ENCODE measurements at regions not wholly inside any gene's neighbourhood (a gene's known extent, or its start where the extent isn't known, plus 50 kb on each side); places are given as distances from the start of the nearest gene placed in this dataset.

GRCh38 chr3:106578911-106579310 lies 710.1 kb upstream of the CBLB start:
- no peak for DNase-seq
- Histone ChIP-seq H3K27me3 (no peaks in the 10 kb centered on the region), H3K36me3 (no peaks in the 10 kb centered on the region), H3K9me3 (no peaks in the 10 kb centered on the region), H3K4me1 (no peaks in the 10 kb centered on the region), H3K4me3 (no peak overlapping the region), H3K27ac (no peak overlapping the region)
- intact Hi-C loops (cut with DNase I; ENCODE audit: low total_unique reads): no loop called here
- TF ChIP-seq CTCF (IDR thresholded peaks at IDR 0.05): no peak

- Histone ChIP-seq H3K4me3 (no peak overlapping the region), H3K9me3 (no peaks in the 10 kb centered on the region), H3K27ac (no peak overlapping the region), H3K4me1 (no peaks in the 10 kb centered on the region), H3K36me3 (no peaks in the 10 kb centered on the region), H3K27me3 (no peaks in the 10 kb centered on the region)
- no peak for TF ChIP-seq CTCF (IDR thresholded peaks at IDR 0.05)
- DNase-seq: no peak
- intact Hi-C loops (cut with DNase I; ENCODE audit: low total_unique reads): no loop called here
Measured at GRCh38 chr3:106582151-106582550, 713.3 kb upstream of the CBLB start.

- Histone ChIP-seq H3K4me3 (no peak overlapping the region), H3K27me3 (no peaks in the 10 kb centered on the region), H3K36me3 (no peaks in the 10 kb centered on the region), H3K9me3 (no peaks in the 10 kb centered on the region), H3K4me1 (no peaks in the 10 kb centered on the region), H3K27ac (no peak overlapping the region)
- intact Hi-C loops (cut with DNase I; ENCODE audit: low total_unique reads): no loop called here
- TF ChIP-seq CTCF (IDR thresholded peaks at IDR 0.05): no peak
- no peak for DNase-seq
Measured at GRCh38 chr3:106587551-106587950, 718.7 kb upstream of the CBLB start.

GRCh38 chr3:106588739-106589138 lies 719.9 kb upstream of the CBLB start:
- Histone ChIP-seq H3K27me3 (no peaks in the 10 kb centered on the region), H3K36me3 (no peaks in the 10 kb centered on the region), H3K27ac (no peak overlapping the region), H3K4me3 (no peak overlapping the region), H3K4me1 (no peaks in the 10 kb centered on the region), H3K9me3 (no peaks in the 10 kb centered on the region)
- DNase-seq: no peak
- no peak for TF ChIP-seq CTCF (IDR thresholded peaks at IDR 0.05)
- intact Hi-C loops (cut with DNase I; ENCODE audit: low total_unique reads): no loop called here

- Histone ChIP-seq H3K4me3 (no peak overlapping the region), H3K4me1 (no peaks in the 10 kb centered on the region), H3K9me3 (no peaks in the 10 kb centered on the region), H3K27me3 (no peaks in the 10 kb centered on the region), H3K36me3 (no peaks in the 10 kb centered on the region), H3K27ac (no peak overlapping the region)
- no peak for TF ChIP-seq CTCF (IDR thresholded peaks at IDR 0.05)
- intact Hi-C loops (cut with DNase I; ENCODE audit: low total_unique reads): no loop called here
- DNase-seq: no peak
Measured at GRCh38 chr3:106589311-106589942, 720.6 kb upstream of the CBLB start.

GRCh38 chr3:106590216-106590615 lies 721.4 kb upstream of the CBLB start:
- no peak for DNase-seq
- Histone ChIP-seq H3K27me3 (no peaks in the 10 kb centered on the region), H3K4me1 (no peaks in the 10 kb centered on the region), H3K4me3 (no peak overlapping the region), H3K36me3 (no peaks in the 10 kb centered on the region), H3K9me3 (no peaks in the 10 kb centered on the region), H3K27ac (no peak overlapping the region)
- intact Hi-C loops (cut with DNase I; ENCODE audit: low total_unique reads): no loop called here
- TF ChIP-seq CTCF (IDR thresholded peaks at IDR 0.05): no peak

Measured in tibial artery (tissue), 4 donors.